ENCODE measurements at regions not wholly inside any gene's neighbourhood (a gene's known extent, or its start where the extent isn't known, plus 50 kb on each side); places are given as distances from the start of the nearest gene placed in this dataset.

- Histone ChIP-seq H2AK5ac (ENCODE audit: low read depth, low read length) (no peak overlapping the region), H3K4ac (replicated peaks; ENCODE audit: insufficient read length, low read depth, low read length) (no peak overlapping the region), H3K27me3 (replicated peaks in 1 of 4; ENCODE audit: control insufficient read depth in 3 of 4, extremely low read depth in 1 of 4, insufficient read depth in 3 of 4, low read length in 3 of 4) (no peaks in the 10 kb centered on the region), H2BK120ac (replicated peaks; ENCODE audit: low read depth, low read length) (no peak overlapping the region), H3K14ac (ENCODE audit: insufficient read length) (no peak overlapping the region), H3K79me1 (ENCODE audit: low read depth, low read length) (no peaks in the 10 kb centered on the region), H3K23ac (ENCODE audit: insufficient read length) (no peak overlapping the region), H3K4me2 (ENCODE audit: insufficient read depth in 1 of 2, low read depth in 2 of 2, low read length in 2 of 2) (peak overlapping the region; percentile 47 to 54; a peak in 2 of 4 replicates), H3K23me2 (ENCODE audit: low read depth, low read length) (no peaks in the 10 kb centered on the region; the same call in 1 of the 2 replicates), H3K79me2 (ENCODE audit: control insufficient read depth in 1 of 2, insufficient read depth in 2 of 2, low read length in 2 of 2) (no peaks in the 10 kb centered on the region), H3K4me1 (replicated peaks in 1 of 4; ENCODE audit: control insufficient read depth in 3 of 4, insufficient read depth in 4 of 4, low read length in 3 of 4) (peaks cover 1 to 4% (median 4%) of the 10 kb centered on the region in 4 experiments; a peak in 4 of 7 replicates), H2BK15ac (ENCODE audit: low read length) (no peak overlapping the region), H2BK12ac (ENCODE audit: low read depth, low read length) (0 out of 2 replicates have a peak overlapping the region, but pooled peaks have one; percentile 27), H3K9ac (replicated peaks in 1 of 4; ENCODE audit: extremely low read depth in 1 of 4, low read depth in 3 of 4, low read length in 3 of 4) (no peak overlapping the region), H3K56ac (replicated peaks; ENCODE audit: insufficient read length, low read depth, low read length) (no peak overlapping the region), H3K36me3 (ENCODE audit: control insufficient read depth in 2 of 4, insufficient read depth in 4 of 4, low read length in 3 of 4) (no peaks in the 10 kb centered on the region), H4K20me1 (replicated peaks in 1 of 2; ENCODE audit: control insufficient read depth in 1 of 2, insufficient read depth in 2 of 2, low read length in 2 of 2) (no peaks in the 10 kb centered on the region), H3K27ac (ENCODE audit: low read depth, low read length) (no peak overlapping the region), H4K5ac (ENCODE audit: insufficient read length, low read depth, low read length) (no peak overlapping the region), H3K9me3 (ENCODE audit: insufficient read depth in 2 of 2, low read depth in 1 of 2, low read length in 1 of 2) (no peaks in the 10 kb centered on the region), H4K91ac (replicated peaks; ENCODE audit: insufficient read length, low read length) (peak overlapping the region; percentile 49), H3K18ac (ENCODE audit: extremely low read depth, low read length) (peak overlapping the region; percentile 83), H2BK20ac (ENCODE audit: low read length) (no peak overlapping the region), H4K8ac (ENCODE audit: extremely low read depth, insufficient read depth, low read length) (no peak overlapping the region), H3K4me3 (ENCODE audit: extremely low read depth in 1 of 4, insufficient read depth in 2 of 4, low read depth in 3 of 4, low read length in 4 of 4) (no peak overlapping the region), H2BK5ac (ENCODE audit: low read depth, low read length) (no peak overlapping the region), H2AFZ (ENCODE audit: low read length) (peak overlapping the region; percentile 15; the same call in 1 of the 2 replicates)
- POLR2A ChIA-PET (ENCODE audit: partially characterized antibody), result no interaction called here
- CTCF ChIA-PET (ENCODE audit: partially characterized antibody), result interaction anchor here (0.8 to 1.6 kb wide), 4 partner anchors 11 to 63 kb away, joined by 3 to 4 read pairs (median 4); no protein-coding TSS in a partner anchor
- WGBS, 2 experiments (ENCODE audit: extremely low coverage in 1 of 2, insufficient coverage in 1 of 2, insufficient read length in 1 of 2, insufficient replicate concordance in 2 of 2, low coverage in 1 of 2, low lambda C conversion rate in 2 of 2, missing lambda C conversion rate in 1 of 2), result 58% methylated on average over 7 of the region's 7 CpGs; no CpG with 5 or more reads in 1 of the 2 experiments
- FAIRE-seq (peak; percentile 79), DNase-seq (ENCODE audit: low read depth in 1 of 2, low spot score in 2 of 2) (no peak)
- TF ChIP-seq BACH1 (IDR thresholded peaks at IDR 0.05; ENCODE audit: low read length) (no peak), RAD21 (IDR thresholded peaks at IDR 0.05 in 1 of 2, conservative IDR thresholded peaks at IDR 0.05 in 1 of 2; ENCODE audit: low read depth in 2 of 2, low read length in 2 of 2) (peak in 1 of 2 experiments; percentile 22; a peak in 1 of 4 replicates)
These were observed 130.9 kb upstream of the ARHGAP28 start for GRCh38 chr18:6598657-6599056.
